ENCODE measurements at regions not wholly inside any gene's neighbourhood (a gene's known extent, or its start where the extent isn't known, plus 50 kb on each side); places are given as distances from the start of the nearest gene placed in this dataset.

DNA sequence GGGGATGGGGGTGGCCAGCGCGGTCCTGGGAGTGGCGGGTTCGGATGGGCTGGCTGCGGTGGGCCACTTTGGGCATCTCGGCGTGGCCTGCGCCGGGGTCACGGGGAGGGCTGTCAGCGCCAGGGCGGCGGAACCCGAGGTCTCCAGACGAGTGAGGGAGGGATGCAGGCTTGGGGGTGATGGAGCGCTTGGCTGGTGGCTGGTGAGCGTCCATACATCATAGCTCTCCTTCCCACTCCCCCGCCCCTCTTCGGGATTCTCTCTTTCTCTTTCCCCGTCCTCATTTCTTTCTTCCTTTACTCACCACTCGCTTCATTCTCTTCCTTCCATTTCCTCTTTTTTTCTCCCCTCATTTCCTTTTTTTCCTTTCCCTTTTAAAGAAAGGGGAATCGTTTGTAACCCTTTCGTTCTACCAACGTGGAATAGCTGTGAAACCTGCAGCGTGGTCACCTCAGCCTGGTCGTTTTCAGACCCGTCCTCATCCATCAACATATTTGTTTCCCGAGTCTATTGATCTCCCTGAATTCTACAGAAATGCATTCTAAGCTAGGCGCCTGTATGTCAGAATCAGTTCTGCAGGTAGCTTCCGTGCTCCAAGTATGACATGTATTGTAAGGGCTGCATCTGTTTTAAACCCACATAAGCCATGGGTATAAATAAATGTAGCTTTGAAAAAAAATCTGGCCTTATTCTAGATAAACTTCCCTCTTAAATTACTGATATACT, 260.3 kb upstream of the E2F7 start (continued):
- TF ChIP-seq ZNF282 (CRISPR knock-in tag; IDR thresholded peaks at IDR 0.05) (no peak), IRF2 (CRISPR knock-in tag; IDR thresholded peaks at IDR 0.05) (no peak)

DNA sequence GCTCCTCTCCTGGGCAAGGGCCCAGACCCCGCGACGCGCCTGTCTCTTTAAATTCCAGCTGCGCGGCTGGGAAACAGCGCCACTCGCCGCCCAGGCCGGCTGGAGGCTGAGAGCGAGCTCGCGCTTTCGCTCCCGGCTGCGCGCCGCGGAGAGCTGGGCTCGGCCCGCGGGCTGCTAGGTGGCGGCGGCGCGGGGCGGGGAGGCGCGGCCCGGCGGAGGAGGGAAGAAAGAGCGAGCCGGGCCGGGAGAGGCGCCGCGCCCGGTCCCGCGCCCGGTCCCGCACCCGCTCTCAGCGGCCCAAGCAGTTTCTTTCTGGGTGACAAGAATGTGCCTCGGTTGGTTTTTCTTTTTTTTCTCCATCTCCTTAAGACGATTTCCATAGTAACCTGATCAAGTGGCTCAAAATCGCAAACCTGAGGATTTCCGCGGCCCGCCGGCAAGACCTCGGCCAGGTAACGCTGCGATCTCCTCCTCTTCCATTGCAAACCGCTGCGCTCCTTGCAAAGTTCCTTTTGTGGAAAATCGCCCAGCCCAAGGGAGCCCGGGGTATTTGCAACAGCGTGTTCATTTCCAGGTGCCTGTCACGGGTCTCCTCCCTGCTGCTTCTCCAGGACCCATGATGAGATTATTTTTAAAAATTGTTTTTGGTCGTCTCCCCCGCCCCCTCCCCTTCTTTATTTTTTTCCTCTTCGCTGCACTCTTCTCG, 259.5 kb upstream of the E2F7 start:
- ChIA-PET POLR2A (no interaction called here), CTCF (ENCODE audit: low intra/inter-chr PET ratio) (no interaction called here)
- H3K4me3 ChIP-seq: 0 out of 2 replicates have a peak overlapping the region, but pooled peaks have one; percentile 15
- in situ Hi-C loops (cut with MboI): no loop called here
- H3K36me3 ChIP-seq (ENCODE audit: control insufficient read depth, insufficient read depth, low read length): no peaks in the 10 kb centered on the region
- intact Hi-C loops (cut with micrococcal nuclease): loop anchor here (10.0 kb wide), 1 partner anchor 280 kb away; no protein-coding TSS in a partner anchor
- H3K9me1 ChIP-seq (ENCODE audit: control insufficient read depth, insufficient read depth, low read length): no peaks in the 10 kb centered on the region
- no peak overlapping the region for H3K27ac ChIP-seq (ENCODE audit: extremely low read depth, low read depth, low read length)
- H2AFZ ChIP-seq (ENCODE audit: low read depth, low read length): peak overlapping the region; percentile 63; the same call in 1 of the 2 replicates
- peak overlapping the region in 1 of 2 experiments; percentile 35; a peak in 1 of 4 replicates for H3K9ac ChIP-seq (ENCODE audit: insufficient read depth in 1 of 2, low read depth in 2 of 2, low read length in 2 of 2)
- no peaks in the 10 kb centered on the region for H4K20me1 ChIP-seq (replicated peaks; ENCODE audit: control insufficient read depth, insufficient read depth, low read length)
- no TSS peak for BruUV-seq (replicated peaks)
- peaks cover 0 to 4% of the 10 kb centered on the region in 2 experiments; a peak in 2 of 5 replicates for H3K27me3 ChIP-seq (ENCODE audit: control insufficient read depth in 2 of 2, insufficient read depth in 2 of 2, low read length in 2 of 2)
- no peaks in the 10 kb centered on the region for H3K79me2 ChIP-seq (ENCODE audit: control insufficient read depth, insufficient read depth, low read length)
- peak; percentile 21 to 61 (median 38) for DNase-seq (ENCODE audit: extremely low read depth in 1 of 4, low spot score in 3 of 4)
- H3K4me2 ChIP-seq (ENCODE audit: insufficient read depth, low read length): no peak overlapping the region; the same call in 1 of the 2 replicates
- WGBS (ENCODE audit: insufficient coverage, low coverage, missing lambda C conversion rate): 2% methylated on average over 33 of the region's 64 CpGs
- no peak for FAIRE-seq
- H3K4me1 ChIP-seq (replicated peaks in 1 of 2; ENCODE audit: control insufficient read depth in 2 of 2, insufficient read depth in 2 of 2, low read length in 2 of 2): peaks cover 0 to 7% of the 10 kb centered on the region in 2 experiments; a peak in 2 of 5 replicates
- peak; percentile 100 for ATAC-seq
- H3K9me3 ChIP-seq (replicated peaks; ENCODE audit: control insufficient read depth, insufficient read depth, low read depth, low read length): no peaks in the 10 kb centered on the region
- TF ChIP-seq, protein P1, sequence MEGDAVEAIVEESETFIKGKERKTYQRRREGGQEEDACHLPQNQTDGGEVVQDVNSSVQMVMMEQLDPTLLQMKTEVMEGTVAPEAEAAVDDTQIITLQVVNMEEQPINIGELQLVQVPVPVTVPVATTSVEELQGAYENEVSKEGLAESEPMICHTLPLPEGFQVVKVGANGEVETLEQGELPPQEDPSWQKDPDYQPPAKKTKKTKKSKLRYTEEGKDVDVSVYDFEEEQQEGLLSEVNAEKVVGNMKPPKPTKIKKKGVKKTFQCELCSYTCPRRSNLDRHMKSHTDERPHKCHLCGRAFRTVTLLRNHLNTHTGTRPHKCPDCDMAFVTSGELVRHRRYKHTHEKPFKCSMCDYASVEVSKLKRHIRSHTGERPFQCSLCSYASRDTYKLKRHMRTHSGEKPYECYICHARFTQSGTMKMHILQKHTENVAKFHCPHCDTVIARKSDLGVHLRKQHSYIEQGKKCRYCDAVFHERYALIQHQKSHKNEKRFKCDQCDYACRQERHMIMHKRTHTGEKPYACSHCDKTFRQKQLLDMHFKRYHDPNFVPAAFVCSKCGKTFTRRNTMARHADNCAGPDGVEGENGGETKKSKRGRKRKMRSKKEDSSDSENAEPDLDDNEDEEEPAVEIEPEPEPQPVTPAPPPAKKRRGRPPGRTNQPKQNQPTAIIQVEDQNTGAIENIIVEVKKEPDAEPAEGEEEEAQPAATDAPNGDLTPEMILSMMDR (IDR thresholded peaks at IDR 0.05 in 2 of 3, conservative IDR thresholded peaks at IDR 0.05 in 1 of 3; ENCODE audit: insufficient read depth in 2 of 3, low read depth in 1 of 3, low read length in 3 of 3): peak; percentile 35 to 46 (median 42); a peak in 4 of 6 replicates
- TF ChIP-seq CTBP1 (IDR thresholded peaks at IDR 0.05; ENCODE audit: borderline replicate concordance) (peak; percentile 49; the same call in 1 of the 2 replicates), ILF3 (IDR thresholded peaks at IDR 0.05; ENCODE audit: borderline replicate concordance) (no peak), KDM5B (IDR thresholded peaks at IDR 0.05; ENCODE audit: insufficient replicate concordance, low read depth, low read length) (no peak), CCNT2 (IDR thresholded peaks at IDR 0.05; ENCODE audit: borderline replicate concordance, extremely low read depth, insufficient read length, low read depth, low read length) (peak; percentile 31), NRF1 (conservative IDR thresholded peaks at IDR 0.05 in 1 of 2, IDR thresholded peaks at IDR 0.05 in 1 of 2) (peak; percentile 29 to 38; a peak in 2 of 4 replicates), MAZ (CRISPR knock-in tag; conservative IDR thresholded peaks at IDR 0.05 in 1 of 2, IDR thresholded peaks at IDR 0.05 in 1 of 2) (0 out of 4 replicates have a peak, but pooled peaks of 1 of the 2 experiments have one; percentile 17), ZNF133 (CRISPR knock-in tag; IDR thresholded peaks at IDR 0.05) (no peak), ZFP36 (IDR thresholded peaks at IDR 0.05; ENCODE audit: low read depth, low read length, partially characterized antibody) (peak; percentile 65)
- TF ChIP-seq, protein P2, sequence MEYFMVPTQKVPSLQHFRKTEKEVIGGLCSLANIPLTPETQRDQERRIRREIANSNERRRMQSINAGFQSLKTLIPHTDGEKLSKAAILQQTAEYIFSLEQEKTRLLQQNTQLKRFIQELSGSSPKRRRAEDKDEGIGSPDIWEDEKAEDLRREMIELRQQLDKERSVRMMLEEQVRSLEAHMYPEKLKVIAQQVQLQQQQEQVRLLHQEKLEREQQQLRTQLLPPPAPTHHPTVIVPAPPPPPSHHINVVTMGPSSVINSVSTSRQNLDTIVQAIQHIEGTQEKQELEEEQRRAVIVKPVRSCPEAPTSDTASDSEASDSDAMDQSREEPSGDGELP (CRISPR knock-in tag; IDR thresholded peaks at IDR 0.05; ENCODE audit: borderline replicate concordance): peak; percentile 61
- TF ChIP-seq, protein P3, sequence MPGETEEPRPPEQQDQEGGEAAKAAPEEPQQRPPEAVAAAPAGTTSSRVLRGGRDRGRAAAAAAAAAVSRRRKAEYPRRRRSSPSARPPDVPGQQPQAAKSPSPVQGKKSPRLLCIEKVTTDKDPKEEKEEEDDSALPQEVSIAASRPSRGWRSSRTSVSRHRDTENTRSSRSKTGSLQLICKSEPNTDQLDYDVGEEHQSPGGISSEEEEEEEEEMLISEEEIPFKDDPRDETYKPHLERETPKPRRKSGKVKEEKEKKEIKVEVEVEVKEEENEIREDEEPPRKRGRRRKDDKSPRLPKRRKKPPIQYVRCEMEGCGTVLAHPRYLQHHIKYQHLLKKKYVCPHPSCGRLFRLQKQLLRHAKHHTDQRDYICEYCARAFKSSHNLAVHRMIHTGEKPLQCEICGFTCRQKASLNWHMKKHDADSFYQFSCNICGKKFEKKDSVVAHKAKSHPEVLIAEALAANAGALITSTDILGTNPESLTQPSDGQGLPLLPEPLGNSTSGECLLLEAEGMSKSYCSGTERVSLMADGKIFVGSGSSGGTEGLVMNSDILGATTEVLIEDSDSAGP (CRISPR knock-in tag; IDR thresholded peaks at IDR 0.05): peak; percentile 92
